ENCODE measurements at regions not wholly inside any gene's neighbourhood (a gene's known extent, or its start where the extent isn't known, plus 50 kb on each side); places are given as distances from the start of the nearest gene placed in this dataset.
A peak's percentile ranks its signal among the peaks of the same experiment; 100 is the strongest.

GRCh38 chr13:30359991-30360390 is 52.6 kb upstream of the KATNAL1 start:
- DNase-seq, result no peak

DNA sequence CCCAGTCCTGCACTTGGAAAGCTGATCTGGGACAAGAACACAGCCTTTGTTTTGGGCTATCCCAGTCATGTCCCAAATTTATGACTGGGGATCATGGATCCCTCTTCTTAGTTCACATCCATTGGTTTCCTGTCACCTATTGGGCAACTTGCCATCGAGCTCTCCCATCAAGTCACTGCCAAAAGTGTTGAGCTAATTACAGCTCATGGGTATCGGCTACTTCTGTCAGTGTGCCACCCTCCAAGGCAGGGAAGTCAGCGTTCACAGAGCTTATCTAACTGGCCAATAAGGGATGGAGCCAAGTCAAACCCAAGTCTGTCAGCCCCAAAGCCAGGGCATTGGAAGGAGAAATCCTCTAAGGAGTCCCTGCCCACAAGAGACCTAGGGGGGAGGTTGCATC is 53.2 kb upstream of the KATNAL1 start:
- no peak for DNase-seq

- no peak for DNase-seq
Observed at GRCh38 chr13:30362005-30362788, 54.8 kb upstream of the KATNAL1 start.

- no peak for DNase-seq
Observed at GRCh38 chr13:30362869-30363268, 55.5 kb upstream of the KATNAL1 start.

GRCh38 chr13:30363725-30364124 is 56.4 kb upstream of the KATNAL1 start:
- no peak for DNase-seq

DNA sequence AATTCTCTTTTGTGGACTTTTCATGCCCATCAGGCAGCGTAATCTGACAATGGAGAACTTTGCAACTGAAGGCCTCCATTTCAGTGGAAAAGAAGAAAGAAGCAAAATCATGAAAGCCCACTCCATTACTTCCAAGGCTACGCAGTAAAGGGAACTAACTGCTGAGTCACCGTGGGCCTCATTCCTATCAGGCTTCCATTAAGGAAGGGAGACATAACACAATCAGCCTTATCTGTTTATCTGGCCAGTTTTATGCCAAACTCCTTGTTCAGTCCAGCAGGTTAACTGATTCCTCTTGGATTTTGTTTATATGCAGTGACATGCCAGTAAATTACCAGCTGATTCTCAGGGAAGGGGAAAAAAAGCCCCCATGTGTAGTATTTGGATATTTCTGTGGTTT is 56.8 kb upstream of the KATNAL1 start:
- DNase-seq, result no peak

DNA sequence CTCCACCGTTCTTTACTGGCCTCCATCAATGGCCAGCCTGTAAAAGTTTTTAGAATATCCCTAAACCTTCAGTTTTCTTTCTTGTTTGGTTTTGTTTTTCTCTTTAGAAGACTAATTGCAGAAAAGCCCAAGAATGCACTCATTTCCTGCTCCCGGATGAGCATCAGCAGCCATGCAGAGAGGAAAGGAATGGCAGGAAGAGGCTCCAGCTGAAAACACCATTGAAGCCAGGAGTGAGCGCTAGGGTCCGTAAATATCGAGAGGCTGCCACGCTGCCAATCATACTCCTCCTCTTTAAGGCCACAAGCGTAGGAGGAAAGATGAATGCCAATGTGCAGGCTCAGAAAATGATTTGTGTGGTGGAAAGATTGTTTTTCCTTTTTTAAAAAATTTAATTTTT is 57.4 kb upstream of the UBE2L5 start:
- DNase-seq, result no peak

DNA sequence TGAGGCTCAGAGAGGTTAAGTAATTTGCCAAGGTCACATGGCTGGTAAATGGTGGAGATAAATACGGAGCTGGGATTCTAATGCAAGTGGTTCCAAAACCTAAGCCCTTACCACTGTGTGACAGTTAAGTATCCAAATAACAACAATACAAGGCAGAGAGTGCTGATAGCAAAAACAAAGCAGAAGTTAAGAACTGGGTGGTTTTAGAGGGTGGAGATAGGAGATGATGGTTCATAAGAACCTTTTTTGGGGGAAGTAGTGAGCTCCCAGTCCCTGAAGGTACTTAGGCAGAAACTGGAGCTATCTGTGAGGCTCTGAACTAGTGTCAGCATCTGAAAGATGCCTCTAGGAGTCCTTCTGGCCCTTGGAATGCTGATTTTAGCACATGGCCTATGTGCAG is 56.2 kb upstream of the UBE2L5 start:
- DNase-seq, result no peak

- DNase-seq, result no peak
Observed at GRCh38 chr13:30367296-30367695, 55.0 kb upstream of the UBE2L5 start.

DNA sequence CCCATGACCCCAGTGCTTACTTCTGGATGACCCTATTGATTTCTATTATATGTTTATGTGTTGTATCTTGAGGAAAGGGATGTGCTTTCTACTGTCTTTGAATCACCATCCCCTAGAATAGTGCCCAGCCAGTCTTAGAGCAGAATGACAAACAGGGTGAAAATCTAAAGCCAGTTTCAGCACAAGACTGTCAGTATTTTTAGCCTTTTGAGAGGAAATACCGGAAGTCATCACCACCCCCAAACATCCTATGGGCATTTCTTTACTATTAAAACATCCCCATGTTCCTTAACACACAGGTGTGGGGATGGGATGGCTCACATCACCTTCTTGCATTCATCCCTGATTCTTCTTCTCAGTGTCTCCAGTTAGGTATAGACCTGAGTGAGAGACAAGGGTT is 52.1 kb upstream of the UBE2L5 start:
- no peak for DNase-seq

DNA sequence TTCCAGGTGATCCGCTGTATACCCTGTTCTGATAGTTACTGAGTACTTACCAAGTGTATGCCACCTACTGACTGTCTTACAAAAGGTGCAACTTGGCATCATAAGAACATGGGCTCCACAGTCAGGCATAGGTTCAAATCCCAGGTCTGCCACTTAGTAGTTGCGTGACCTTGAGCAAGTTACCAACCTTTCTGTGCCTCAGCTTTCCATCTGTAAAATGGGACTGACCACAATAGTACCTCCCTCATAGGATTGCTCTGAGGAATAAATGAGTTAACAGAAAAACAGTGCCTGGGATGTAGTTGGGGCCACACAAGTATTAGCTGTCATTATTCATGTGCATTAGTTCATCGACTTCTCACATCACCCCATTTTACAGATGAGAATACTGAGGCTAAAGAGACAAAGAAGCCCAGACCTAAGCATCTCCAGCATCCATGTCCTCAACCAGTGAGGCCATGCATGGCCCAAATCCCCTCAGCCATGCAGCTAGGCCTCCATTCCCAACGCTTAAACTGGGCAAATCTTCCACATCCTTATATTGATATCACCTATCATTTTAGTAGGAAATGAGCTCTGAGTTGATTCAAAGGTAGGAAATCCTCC is 51.3 kb upstream of the UBE2L5 start:
- no peak for DNase-seq

- peak; percentile 74 for DNase-seq
Observed at GRCh38 chr13:30371649-30372265, 50.5 kb upstream of the UBE2L5 start.
